GM12892 (cell line): ENCODE measurements at regions not wholly inside any gene's neighbourhood (a gene's known extent, or its start where the extent isn't known, plus 50 kb on each side); places are given as distances from the start of the nearest gene placed in this dataset.

Experiments
- POLR2A ChIP-seq: IDR thresholded peaks from 2 replicates; pipeline ENCODE4 v1.6.1; 2011; ENCODE audit warnings: low read depth, low read length, control low read depth
- POLR2AphosphoS5 ChIP-seq: IDR thresholded peaks from 2 replicates; pipeline ENCODE4 v1.6.1; 2011; ENCODE audit warnings: low read depth, low read length, control low read depth

DNA sequence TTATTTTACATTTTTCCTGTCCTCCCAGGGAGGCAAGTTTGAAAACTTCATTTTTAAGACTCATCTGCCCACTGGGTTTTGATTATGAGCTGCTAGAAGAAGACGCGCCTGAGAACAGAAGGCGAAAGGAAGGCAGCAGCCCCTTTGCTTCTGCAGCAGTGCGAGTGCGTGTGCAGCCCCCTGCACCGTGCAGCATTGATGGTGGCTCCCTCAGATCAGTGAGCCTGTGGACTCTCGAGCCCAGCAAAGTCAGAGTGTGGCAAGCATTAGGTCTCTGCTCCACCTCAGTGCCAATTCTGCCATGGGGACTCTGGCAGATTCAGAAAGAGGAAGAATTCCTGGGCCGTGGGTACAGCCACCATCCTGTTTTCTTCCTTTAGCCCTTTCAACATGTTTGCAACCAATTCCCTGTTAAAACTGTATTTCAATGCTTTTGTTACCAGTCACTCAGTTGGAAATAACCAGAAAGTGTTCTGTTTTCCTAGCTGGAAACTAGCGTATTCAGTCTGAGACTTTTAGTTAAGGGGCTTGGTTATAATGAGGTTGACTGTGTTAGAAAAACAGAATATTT, 134.8 kb upstream of the OGFRL1 start:
- no peak for TF ChIP-seq POLR2A
- TF ChIP-seq POLR2AphosphoS5, result no peak
